Skin epidermis (tissue), 12 donors: ENCODE measurements at regions not wholly inside any gene's neighbourhood (a gene's known extent, or its start where the extent isn't known, plus 50 kb on each side); places are given as distances from the start of the nearest gene placed in this dataset.
A peak's percentile ranks its signal among the peaks of the same experiment; 100 is the strongest.
"Not testable (repeated sequence)": the region's sequence is repeated elsewhere in the genome, so short reads cannot be mapped to it uniquely, and the experiment has no call there.

Source experiments
- H3K27ac ChIP-seq, 21 experiments: fragments of 200-600 bp; sonication (generic) in 11 of 21; one replicate each; pipeline ENCODE4 v1.5.0; 2020; ENCODE audit warnings: mild to moderate bottlenecking in 3 of 21, inconsistent platforms in 2 of 21, moderate library complexity in 2 of 21
- H3K4me3 ChIP-seq, 7 experiments: fragments of 200-600 bp; sonication (generic) in 2 of 7; one replicate each; pipeline ENCODE4 v1.5.0; 2020; ENCODE audit warnings: inconsistent platforms in 2 of 7, mild to moderate bottlenecking in 2 of 7, moderate library complexity in 1 of 7

DNA sequence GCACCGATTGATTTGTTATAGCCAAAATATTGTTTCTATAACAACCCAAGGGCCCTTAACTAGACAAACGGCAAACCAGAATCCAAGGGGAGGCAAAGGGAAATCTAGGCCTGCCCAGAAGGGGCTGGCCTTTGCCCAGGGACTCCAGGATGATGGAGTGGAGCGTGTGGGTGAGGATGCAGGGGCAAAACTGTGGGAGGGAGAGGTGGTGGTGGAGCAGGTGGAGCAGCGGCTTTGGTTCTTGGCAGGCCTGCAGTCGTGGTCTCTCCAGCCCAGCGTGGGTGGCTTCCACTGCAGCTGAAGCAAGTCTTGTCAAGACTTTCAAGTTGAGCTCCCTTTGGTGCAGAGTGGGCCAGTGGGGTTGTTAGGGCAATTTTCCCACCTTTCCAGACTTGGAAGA, 98.6 kb upstream of the TBCA start:
- Histone ChIP-seq H3K4me3 (no peak overlapping the region), H3K27ac (no peak overlapping the region)

DNA sequence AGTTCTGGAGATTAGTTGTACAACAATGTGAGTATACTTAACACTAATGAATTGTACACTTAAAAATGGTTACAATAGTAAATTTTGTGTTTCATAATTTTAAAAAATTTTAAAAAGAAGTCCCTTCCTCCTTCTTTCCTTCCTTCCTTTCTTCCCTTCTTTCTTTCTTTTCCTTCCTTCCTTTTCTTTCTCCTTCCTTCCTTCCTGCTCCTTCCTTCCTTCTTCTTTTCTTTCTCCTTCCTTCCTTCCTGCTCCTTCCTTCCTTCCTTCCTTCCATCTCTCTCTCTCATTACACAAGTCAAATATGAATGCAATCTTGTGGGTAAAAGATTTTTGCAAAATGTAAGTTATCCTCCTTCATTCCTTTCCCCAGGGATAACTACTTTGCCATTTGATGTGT, 97.1 kb upstream of the TBCA start:
- Histone ChIP-seq H3K27ac (no peak overlapping the region), H3K4me3 (no peak overlapping the region)

- no peak overlapping the region for H3K27ac ChIP-seq
- no peak overlapping the region for H3K4me3 ChIP-seq
These were observed 95.8 kb upstream of the TBCA start for GRCh38 chr5:77871946-77872345.

GRCh38 chr5:77871016-77871415, 94.9 kb upstream of the TBCA start:
- no peak overlapping the region for H3K4me3 ChIP-seq
- H3K27ac ChIP-seq, result no peak overlapping the region

DNA sequence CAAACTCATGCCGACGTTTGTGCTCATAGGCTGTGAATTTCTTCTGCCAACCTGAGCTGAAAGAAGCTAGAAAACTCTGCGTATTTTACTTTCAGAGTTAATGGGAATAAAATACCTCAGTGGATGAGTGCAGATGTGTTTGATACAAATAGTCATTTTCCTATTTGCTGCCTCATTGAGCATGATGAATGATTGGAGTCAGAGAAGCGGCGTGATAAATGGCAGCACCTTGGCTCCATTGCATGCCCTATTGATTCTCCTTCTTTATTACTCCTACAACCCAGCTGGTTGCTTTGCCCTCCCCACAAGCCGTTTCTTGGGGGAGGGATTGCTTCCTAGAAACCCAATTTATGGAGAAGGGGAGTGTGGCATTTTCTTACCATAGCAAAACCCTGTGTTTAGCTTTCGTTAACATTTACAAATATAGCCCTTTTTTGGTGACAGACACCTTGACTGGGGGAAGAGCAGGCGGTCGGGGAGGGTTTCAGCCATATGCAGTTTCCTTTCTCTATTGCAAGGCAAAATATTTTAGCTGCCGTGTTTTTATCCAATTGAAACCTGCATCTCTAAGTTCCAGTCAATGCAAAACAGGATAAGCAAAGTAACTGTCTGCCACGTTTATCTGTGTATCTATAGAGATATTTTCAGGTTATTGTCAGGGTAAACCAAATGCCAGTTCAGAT, 93.1 kb upstream of the TBCA start:
- no peak overlapping the region for H3K4me3 ChIP-seq
- H3K27ac ChIP-seq, result no peak overlapping the region

GRCh38 chr5:77867914-77868313, 91.8 kb upstream of the TBCA start:
- Histone ChIP-seq H3K4me3 (no peak overlapping the region), H3K27ac (no peak overlapping the region)

GRCh38 chr5:77867194-77867691, 91.1 kb upstream of the TBCA start:
- Histone ChIP-seq H3K4me3 (no peak overlapping the region), H3K27ac (no peak overlapping the region)

GRCh38 chr5:77866198-77866597, 90.1 kb upstream of the TBCA start:
- Histone ChIP-seq H3K4me3 (no peak overlapping the region), H3K27ac (no peak overlapping the region)

GRCh38 chr5:77864997-77865396, 88.9 kb upstream of the TBCA start:
- no peak overlapping the region for H3K27ac ChIP-seq
- no peak overlapping the region for H3K4me3 ChIP-seq

DNA sequence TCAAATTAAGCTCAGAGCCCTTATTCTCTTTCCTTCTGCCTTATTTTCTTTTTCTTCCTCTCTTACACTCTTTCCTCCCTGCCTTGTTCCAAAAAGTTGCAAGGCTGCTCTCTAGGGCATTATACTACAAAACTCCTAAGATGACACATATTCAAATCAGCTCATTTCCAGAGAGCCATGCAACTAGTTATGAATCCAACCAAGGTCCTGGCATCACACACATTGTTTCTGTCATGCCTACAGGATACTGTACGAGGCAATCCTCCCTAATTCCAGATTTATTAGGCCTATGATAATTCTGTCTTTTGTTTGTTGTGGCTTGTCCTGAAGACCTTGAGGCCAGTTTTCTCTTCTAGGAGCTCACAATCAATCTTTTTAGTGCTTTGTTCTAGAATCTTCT, 87.0 kb upstream of the TBCA start:
- Histone ChIP-seq H3K27ac (no peak overlapping the region), H3K4me3 (no peak overlapping the region)

DNA sequence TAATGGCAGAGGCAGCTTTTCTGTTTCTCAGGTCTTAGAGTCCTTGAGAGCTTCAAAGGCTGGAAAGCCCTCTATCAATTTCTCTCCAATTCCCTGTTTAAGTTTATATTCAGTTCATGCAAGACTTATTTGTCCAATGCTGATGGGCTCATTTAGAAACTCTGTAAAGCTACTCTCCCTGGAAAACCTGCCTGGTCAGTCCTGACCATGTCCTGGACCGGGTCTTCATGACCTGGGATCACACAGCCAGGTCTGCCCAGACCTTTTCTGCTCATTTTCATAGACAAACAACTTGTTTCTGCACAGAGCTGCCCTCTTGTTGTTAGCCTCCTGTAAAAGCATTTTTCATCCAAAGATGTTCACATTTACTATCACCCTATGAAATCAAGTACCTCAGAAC, 85.4 kb upstream of the TBCA start:
- Histone ChIP-seq H3K4me3 (no peak overlapping the region), H3K27ac (no peak overlapping the region)

DNA sequence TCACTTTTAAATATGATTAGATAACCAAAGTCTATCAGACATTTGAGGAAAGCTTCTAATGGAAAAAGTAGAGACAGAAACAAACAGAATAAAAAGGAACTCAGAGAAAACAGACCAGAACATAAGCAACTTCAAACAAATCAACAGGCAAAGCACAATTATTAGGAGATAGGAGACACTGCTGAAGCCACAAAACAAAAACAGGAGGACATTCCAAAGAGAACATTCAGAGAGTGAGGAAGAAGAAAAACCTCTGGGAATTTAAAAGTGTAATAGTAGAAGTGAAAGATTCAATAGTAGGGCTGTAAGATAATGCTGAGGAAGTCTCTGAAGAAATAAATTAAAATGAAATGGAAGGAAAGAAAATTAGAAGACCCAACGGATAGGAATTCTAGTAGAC, 83.2 kb upstream of the TBCA start:
- Histone ChIP-seq H3K4me3 (no peak overlapping the region), H3K27ac (no peak overlapping the region)

- not testable (repeated sequence) for H3K4me3 ChIP-seq, H3K27ac ChIP-seq
These were observed 82.5 kb upstream of the TBCA start for GRCh38 chr5:77858678-77859077.

DNA sequence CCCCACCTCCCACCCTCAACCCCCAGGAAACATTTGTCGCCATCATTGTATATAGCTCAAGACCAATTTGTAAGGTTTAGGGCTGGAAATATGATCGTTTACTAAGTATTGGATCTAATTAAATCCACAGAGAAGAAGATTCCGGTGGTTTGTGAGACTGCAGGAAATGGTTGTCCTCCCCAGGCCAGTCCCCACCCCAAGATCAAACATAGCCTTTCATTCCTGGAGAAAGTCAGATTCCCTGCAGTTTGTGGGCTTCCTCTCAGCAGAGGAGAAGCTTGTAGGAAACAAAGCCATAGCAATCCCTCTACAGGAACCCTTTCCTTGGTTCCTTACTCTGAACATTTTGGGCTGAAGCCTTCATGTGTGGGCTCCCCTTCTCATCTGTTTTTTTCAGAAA, 79.2 kb upstream of the TBCA start:
- H3K27ac ChIP-seq, result no peak overlapping the region
- H3K4me3 ChIP-seq, result no peak overlapping the region

DNA sequence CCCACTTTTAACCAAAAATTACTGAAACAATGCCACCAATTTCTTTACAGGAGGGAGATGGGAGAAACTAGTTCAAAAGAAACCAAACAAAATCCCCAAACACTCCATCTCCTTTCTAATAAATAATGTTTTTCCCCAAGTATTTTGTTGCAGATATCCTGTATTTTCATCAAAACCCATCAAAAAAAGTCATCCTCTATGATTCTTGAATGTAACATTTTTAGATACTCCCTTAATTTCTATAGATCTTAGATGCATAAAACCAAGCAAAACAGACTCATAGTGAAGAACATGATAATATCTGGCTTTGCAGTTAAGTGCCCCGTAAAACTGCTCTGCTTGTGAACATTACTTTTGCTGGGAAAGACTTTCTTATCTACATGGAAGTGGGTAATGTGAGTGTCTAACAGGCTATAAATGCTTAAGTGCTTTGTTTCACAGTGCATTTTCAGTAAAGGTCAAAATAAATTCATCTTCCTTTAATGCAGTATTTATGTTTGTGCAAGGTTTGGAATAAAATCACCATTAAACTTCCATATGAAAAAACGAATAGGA, 77.3 kb upstream of the TBCA start:
- Histone ChIP-seq H3K27ac (no peak overlapping the region), H3K4me3 (no peak overlapping the region)

DNA sequence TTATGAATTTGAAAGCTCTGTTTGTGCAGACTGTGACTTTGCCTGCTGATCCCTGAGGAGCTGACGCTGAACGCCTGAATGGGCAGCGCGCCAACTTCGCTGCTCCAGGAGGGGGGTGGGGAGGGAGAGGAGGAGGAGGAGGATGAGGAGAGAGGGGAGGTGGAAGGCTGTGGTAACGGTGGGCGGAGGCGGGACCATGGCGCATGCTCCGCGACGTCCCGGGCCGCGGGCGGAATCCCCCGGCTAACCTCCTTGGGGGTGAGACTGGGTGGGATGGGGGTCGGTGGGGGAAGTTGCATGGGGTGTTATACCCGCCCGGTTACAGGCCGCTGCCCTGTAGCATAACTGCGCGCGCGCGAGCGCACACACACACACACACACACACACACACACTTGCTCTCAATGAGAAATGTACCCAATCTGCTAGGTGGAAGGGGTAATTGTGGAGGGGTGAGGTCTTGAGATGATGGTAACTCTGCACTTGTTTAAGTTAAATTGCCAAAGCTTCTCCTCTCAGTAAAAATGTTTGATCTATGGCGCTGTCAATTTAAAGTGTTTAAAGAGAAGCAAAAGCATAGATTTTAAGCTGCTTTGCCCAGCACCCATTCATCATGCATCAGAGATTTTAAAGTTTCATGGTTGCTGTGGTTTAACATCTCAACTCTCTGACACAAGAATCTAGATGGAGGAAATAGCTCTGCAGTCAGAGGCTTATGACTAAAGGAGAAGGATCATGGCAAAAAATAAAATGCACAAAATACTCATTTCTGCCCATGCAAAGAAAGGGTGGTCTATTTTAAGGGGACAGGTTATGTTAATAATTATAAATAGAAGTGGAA, 76.6 kb upstream of the TBCA start:
- Histone ChIP-seq H3K4me3 (peak overlapping the region; percentile 33 to 64 (median 43)), H3K27ac (no peak overlapping the region)

DNA sequence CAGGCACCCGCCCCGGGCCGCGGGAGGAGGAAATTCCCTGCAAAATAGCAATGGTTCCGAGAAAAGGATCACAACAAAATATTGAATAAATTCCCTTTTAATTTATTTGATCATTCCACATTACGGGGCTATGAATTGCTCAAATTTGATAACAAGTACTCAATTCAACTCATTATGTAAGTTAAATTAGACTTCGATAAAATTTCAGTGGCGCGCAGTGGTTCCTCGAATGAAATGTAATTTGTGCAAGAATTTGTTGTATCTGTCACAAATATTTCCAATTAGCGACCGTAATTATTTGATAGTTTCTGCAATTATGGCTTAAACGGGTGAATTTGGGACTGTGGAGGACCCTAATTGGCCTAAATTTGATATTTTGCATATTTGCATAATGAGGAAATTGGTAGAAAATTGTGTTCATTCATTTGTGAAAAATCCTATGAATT, 76.0 kb upstream of the TBCA start:
- H3K27ac ChIP-seq, result peak overlapping the region in 10 of 21 experiments; percentile 3 to 49 (median 18)
- H3K4me3 ChIP-seq, result peak overlapping the region; percentile 33 to 64 (median 43)

DNA sequence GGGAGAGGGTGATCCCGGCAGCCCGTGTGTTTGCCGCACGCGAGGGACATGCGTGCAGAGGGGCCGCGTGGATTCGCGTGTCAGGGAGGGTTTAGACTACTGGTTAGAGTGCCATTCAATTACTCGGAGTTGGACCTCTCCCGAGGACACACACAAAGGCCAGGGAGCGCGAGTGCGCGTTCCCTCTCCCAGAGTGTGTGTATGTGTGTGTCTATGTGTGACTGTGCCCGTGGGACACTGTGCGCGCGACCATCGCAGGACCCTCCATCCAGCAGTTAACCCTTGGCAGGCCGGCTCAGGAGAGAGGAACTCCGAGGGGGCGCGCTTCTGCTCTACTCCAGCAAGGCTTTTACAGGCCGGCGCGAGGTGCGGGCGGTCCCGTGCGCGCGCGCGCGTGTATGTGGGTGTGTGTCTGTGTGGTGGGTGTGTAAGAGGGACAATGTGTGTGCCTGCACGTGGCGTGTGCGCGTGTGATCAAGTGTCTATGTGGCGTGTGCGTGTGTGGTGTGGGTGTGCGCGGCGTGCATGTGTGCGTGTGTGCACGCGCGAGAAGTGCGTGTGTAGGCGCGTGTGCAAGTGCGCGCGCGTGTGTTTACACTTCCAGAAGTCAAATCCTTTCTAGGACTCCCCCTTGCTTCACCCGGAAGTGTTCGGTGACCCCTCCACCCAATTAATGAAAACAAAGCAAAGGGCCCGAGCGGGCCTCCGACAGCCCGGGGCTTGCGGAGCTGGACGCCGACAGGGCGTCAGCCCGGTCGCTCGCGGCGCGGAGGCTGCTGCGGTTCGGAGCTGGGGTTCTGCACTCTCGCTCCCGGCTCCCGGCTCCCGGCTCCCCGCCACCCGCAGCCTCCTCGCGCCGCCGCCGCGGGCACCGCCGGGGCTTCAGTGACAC, 75.3 kb upstream of the TBCA start:
- peak overlapping the region; percentile 33 to 64 (median 43) for H3K4me3 ChIP-seq
- peak overlapping the region in 10 of 21 experiments; percentile 3 to 49 (median 18) for H3K27ac ChIP-seq

DNA sequence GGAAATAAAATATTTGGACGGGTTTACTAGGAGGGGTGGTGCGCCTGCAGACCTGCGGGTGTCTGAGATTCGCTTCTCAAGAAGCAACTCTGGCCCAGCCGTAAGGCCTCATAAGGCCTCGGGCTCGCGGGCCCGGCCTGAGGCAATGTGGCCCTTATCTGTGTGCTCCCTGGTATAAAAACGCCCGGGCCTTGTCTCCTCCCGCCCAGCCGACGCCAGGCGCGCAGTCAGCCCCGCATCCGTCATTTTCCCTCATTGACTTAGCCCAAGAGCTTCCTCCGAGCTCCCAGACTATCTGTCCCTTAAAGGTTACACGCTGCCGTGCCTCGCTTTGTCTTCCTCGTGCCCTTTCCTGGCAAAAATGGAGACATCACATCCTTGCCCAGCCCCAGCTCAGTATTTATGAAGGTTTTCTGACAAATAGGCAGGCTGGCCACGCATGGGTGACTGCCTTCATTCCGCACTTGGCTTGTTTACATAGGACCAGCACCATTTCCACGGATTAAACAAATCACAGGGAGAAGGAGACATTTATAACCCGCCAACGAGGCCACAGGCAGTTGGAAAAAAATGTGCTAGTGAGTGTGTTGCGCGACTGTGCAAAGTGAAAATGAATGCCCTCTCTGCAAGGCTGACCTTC, 74.5 kb upstream of the TBCA start:
- no peak overlapping the region for H3K27ac ChIP-seq
- peak overlapping the region in 5 of 7 experiments; percentile 40 to 64 (median 47) for H3K4me3 ChIP-seq
